Astrocyte of the spinal cord (primary cell): ENCODE measurements at regions not wholly inside any gene's neighbourhood (a gene's known extent, or its start where the extent isn't known, plus 50 kb on each side); places are given as distances from the start of the nearest gene placed in this dataset.
"Not testable (repeated sequence)": the region's sequence is repeated elsewhere in the genome, so short reads cannot be mapped to it uniquely, and the experiment has no call there.

Experiments
- DNase-seq: peaks from one replicate; pipeline ENCODE4 v3.0.0; 2011; ENCODE audit warnings: low read depth, low spot score
- H3K4me3 ChIP-seq: 2 replicates; pipeline ENCODE4 v1.5.1; 2011; ENCODE audit warnings: low read depth, mild to moderate bottlenecking, low read length, moderate library complexity
- in situ Hi-C: cut with HindIII; loops from 2 replicates; pipeline ENCODE4 v1.10.0; 2017; ENCODE audit warnings: low sequenced_read_pairs
- TF ChIP-seq, protein P1 (sequence below): IDR thresholded peaks from 2 replicates; pipeline ENCODE4 v1.5.1; 2012; ENCODE audit warnings: low read depth, mild to moderate bottlenecking, low read length, inconsistent platforms

- TF ChIP-seq, protein P1, sequence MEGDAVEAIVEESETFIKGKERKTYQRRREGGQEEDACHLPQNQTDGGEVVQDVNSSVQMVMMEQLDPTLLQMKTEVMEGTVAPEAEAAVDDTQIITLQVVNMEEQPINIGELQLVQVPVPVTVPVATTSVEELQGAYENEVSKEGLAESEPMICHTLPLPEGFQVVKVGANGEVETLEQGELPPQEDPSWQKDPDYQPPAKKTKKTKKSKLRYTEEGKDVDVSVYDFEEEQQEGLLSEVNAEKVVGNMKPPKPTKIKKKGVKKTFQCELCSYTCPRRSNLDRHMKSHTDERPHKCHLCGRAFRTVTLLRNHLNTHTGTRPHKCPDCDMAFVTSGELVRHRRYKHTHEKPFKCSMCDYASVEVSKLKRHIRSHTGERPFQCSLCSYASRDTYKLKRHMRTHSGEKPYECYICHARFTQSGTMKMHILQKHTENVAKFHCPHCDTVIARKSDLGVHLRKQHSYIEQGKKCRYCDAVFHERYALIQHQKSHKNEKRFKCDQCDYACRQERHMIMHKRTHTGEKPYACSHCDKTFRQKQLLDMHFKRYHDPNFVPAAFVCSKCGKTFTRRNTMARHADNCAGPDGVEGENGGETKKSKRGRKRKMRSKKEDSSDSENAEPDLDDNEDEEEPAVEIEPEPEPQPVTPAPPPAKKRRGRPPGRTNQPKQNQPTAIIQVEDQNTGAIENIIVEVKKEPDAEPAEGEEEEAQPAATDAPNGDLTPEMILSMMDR, result no peak
- no peak for DNase-seq
- in situ Hi-C loops, result no loop called here
- H3K4me3 ChIP-seq, result no peak overlapping the region
These were observed 967.6 kb downstream of the LTN1 start for GRCh38 chr21:28025111-28025510.

- in situ Hi-C loops, result no loop called here
- DNase-seq, result no peak
- H3K4me3 ChIP-seq, result no peak overlapping the region
- TF ChIP-seq, protein P1, result peak; percentile 19
These were observed 973.7 kb downstream of the LTN1 start for GRCh38 chr21:28018741-28019669.

DNA sequence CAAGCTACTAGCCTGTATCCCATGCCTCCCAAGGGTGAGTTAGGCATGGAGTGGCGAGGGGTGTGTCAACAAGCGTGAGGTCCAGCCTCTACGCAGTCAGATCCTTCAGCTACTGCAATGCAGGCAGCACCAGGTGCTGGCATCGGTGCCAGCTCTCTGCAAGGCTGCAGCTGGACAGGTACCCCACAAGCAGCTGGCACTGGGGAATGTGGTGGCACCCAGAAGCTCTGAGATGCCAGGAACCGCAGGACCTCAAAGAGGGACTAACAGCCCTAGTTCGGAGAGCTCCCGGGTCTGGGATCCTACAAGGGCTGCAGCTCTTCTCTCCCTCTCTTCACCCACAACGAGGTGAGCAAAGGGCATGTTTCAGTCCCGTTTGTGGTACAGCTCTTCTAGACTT is 974.5 kb downstream of the LTN1 start:
- TF ChIP-seq, protein P1, result no peak
- H3K4me3 ChIP-seq, result no peak overlapping the region
- no peak for DNase-seq
- in situ Hi-C loops, result no loop called here

DNA sequence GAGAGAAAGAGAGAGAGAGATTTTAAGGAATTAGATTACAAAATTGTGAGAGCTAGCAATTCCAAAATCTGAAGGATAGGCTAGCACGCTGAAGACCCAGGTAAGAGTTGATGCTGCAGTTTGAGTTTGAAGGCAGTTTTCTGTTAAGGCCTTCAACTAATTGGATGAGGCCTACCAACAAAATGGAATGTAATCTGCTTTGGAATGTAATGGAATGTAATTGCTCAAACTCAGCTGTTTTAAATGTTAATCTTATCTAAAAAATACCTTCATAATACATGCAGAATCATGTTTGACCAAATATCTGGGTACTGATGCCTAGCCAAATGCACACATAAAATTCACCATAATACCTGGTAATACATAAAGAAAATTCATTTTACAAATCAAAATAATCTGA is 976.1 kb downstream of the LTN1 start:
- in situ Hi-C loops, result no loop called here
- no peak overlapping the region for H3K4me3 ChIP-seq
- TF ChIP-seq, protein P1, result no peak
- no peak for DNase-seq

DNA sequence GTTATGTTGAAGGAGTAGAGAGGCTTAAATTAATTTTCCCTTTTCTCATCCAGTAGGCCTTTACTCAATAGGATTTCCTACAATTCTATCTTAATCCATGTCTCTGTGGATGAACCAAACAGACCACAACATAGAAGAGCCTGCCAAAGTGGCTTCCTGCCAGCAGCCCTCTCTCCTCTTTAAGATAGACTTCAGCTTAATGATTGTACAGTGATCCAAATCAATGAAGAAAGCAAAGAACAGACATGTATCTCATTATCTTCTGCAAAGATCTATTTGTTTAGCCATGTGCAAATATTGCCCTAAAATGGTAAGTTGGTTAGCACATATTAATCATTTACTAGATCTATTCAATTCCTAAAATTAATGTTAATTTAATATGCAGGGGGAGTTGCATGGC is 979.6 kb downstream of the LTN1 start:
- H3K4me3 ChIP-seq, in situ Hi-C loops, DNase-seq: not testable (repeated sequence)

GRCh38 chr21:28011970-28012369 is 980.7 kb downstream of the LTN1 start:
- H3K4me3 ChIP-seq, DNase-seq, in situ Hi-C loops: not testable (repeated sequence)

GRCh38 chr21:28008245-28008644 is 984.4 kb downstream of the LTN1 start:
- H3K4me3 ChIP-seq, DNase-seq, in situ Hi-C loops: not testable (repeated sequence)

DNA sequence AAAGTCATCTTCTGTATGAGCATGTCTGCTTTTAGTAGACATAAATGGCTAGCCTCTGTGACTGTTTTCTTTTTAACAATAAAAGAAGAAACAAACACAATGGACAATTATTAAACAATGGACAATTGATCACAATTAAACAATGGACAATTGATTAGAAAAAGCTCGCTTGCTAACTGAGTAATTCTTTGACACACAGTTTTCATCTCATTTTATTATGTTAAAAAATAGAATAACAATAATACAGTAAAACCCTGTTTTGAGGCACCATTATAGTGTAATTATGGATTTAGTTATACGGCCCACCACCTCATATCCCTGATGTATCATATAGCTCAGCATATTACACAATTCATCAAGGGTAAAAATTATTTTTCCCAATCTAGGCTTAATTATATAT is 989.0 kb downstream of the LTN1 start:
- H3K4me3 ChIP-seq, in situ Hi-C loops, DNase-seq: not testable (repeated sequence)

- DNase-seq, in situ Hi-C loops, H3K4me3 ChIP-seq: not testable (repeated sequence)
These were observed 995.8 kb downstream of the LTN1 start for GRCh38 chr21:27996906-27997305.

DNA sequence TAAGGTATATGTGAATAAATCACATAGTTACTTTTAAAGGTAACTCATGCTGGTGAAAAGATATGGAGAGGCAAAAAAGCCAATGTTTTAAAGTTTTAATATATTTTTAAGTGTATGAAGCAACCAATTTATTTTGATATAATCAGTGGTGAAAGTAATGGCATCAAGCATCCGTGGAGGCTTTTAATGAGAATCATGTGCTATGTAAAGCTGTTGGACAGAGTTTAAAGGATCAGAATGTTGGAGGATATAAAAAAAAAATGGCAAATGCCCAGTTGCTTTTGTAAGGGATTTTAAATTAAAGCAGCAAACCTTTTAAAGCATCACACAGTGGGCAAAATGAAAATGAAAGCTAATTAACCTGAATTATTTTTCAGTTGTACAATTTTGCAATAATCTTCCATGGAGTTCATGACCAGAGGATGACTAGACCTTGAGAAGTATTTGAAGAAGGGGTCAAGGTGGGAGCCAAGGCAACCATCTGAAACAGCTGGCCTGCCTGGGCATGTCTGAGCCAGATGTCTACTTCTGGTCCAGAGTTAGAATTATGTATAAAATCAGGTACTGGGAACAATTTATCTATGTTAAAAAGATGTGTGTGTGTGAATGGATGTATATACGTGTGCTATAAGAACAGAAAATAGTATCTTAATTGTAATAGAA is 1007.9 kb downstream of the LTN1 start:
- H3K4me3 ChIP-seq, in situ Hi-C loops: not testable (repeated sequence)
- peak; percentile 4 for DNase-seq

DNA sequence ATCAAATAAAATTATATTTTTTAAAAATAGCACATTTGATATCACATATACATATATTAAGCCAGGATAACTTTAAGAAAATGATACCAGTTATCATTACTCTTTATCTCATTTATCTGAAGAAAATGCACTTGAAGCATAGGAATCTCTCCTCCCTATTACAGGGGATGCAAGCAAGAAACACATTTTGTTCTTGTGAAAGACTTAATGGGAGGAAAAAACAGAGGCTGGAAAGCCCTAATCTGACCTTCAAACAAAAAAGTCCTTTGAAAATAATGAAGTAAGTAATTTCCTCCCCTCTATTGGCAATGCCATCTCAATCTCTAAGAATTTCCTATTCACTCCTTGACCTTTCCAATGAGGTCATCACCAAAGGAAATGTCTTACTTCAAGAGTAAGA is 1012.6 kb upstream of the ADAMTS5 start:
- in situ Hi-C loops, result not testable (repeated sequence)

More for the DNA sequence above, 1012.6 kb upstream of the ADAMTS5 start:
- not testable (repeated sequence) for H3K4me3 ChIP-seq, DNase-seq
